HepG2 (cell line): ENCODE measurements at regions not wholly inside any gene's neighbourhood (a gene's known extent, or its start where the extent isn't known, plus 50 kb on each side); places are given as distances from the start of the nearest gene placed in this dataset.
A peak's percentile ranks its signal among the peaks of the same experiment; 100 is the strongest.

ENCODE experiments used
- FOSL2 ChIP-seq: sonication (generic); formaldehyde crosslinking; IDR thresholded peaks from 2 replicates; pipeline ENCODE4 v1.4.0; 2020; ENCODE audit warnings: missing genetic modification reagents
- ISX ChIP-seq: sonication (generic); formaldehyde crosslinking; conservative IDR thresholded peaks from 2 replicates; pipeline ENCODE4 v1.5.0; 2020; ENCODE audit warnings: missing genetic modification reagents
- MLXIP ChIP-seq: sonication (generic); formaldehyde crosslinking; IDR thresholded peaks from 2 replicates; pipeline ENCODE4 v1.9.0; 2021; ENCODE audit warnings: missing genetic modification reagents, borderline replicate concordance
- PATZ1 ChIP-seq: sonication (generic); formaldehyde crosslinking; IDR thresholded peaks from 2 replicates; pipeline ENCODE4 v1.4.0; 2020; ENCODE audit warnings: missing genetic modification reagents
- SALL1 ChIP-seq: sonication (generic); formaldehyde crosslinking; IDR thresholded peaks from 2 replicates; pipeline ENCODE4 v1.8.0; 2022; ENCODE audit warnings: mild to moderate bottlenecking, missing genetic modification reagents
- ZHX2 ChIP-seq, 2 experiments: sonication (generic) in 1 of 2; formaldehyde crosslinking in 1 of 2; IDR thresholded peaks; 2 replicates each; pipeline versions ENCODE4 v1.6.1 to v1.9.0; 2014 to 2022; ENCODE audit warnings: antibody characterized with exemption in 1 of 2, borderline replicate concordance in 1 of 2, inconsistent platforms in 1 of 2, low read depth in 1 of 2, missing genetic modification reagents in 1 of 2
- ZNF343 ChIP-seq: sonication (generic); formaldehyde crosslinking; IDR thresholded peaks from 2 replicates; pipeline ENCODE4 v1.4.0; 2020; ENCODE audit warnings: mild to moderate bottlenecking, missing genetic modification reagents
- ZNF644 ChIP-seq: IDR thresholded peaks from 2 replicates; pipeline ENCODE4 v1.6.1; 2016; ENCODE audit warnings: low read depth
- ZNF687 ChIP-seq: sonication (generic); formaldehyde crosslinking; IDR thresholded peaks from 2 replicates; pipeline ENCODE4 v1.5.1; 2020; ENCODE audit warnings: mild to moderate bottlenecking, missing genetic modification reagents, moderate library complexity

GRCh38 chr6:100228834-100229441, 234.9 kb upstream of the MCHR2 start (continued):
- TF ChIP-seq ZHX2 (IDR thresholded peaks at IDR 0.05; ENCODE audit: low read depth) (no peak), ZHX2 (CRISPR knock-in tag; IDR thresholded peaks at IDR 0.05; ENCODE audit: borderline replicate concordance) (no peak), ZNF687 (CRISPR knock-in tag) (peak; percentile 83), PATZ1 (CRISPR knock-in tag) (no peak), ZNF343 (no peak), FOSL2 (0 out of 2 replicates have a peak, but pooled peaks have one; percentile 14), ZNF644 (CRISPR knock-in tag) (no peak), ISX (CRISPR knock-in tag) (no peak), SALL1 (CRISPR knock-in tag) (peak; percentile 54; the same call in 1 of the 2 replicates), MLXIP (no peak)
